ENCODE measurements at regions not wholly inside any gene's neighbourhood (a gene's known extent, or its start where the extent isn't known, plus 50 kb on each side); places are given as distances from the start of the nearest gene placed in this dataset.

DNA sequence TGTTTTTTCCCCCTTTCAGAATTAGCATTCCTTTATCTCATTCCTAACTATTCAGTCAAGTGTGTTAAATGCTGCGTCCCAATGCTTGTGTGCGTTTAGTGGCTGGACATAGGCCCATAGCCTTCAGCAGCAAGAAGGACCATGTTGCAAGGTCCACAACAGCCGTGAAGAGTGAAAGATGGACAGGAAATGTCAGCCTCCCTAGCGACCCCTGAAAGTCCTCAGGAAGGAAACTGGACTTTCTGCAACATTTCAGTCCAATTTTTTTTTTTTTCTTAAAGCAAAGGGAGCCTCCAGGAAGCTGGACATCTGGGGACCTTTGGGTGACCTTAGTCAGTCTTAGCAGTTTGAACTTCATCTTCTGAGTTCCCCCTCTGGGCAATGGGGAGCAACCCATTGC is 550.7 kb upstream of the MGMT start:
- TF ChIP-seq POLR2A (IDR thresholded peaks at IDR 0.05) (no peak), CTCF (IDR thresholded peaks at IDR 0.05) (no peak), EP300 (IDR thresholded peaks at IDR 0.05) (no peak)

All from ovary (tissue), 3 donors.